GM12891 (cell line): ENCODE measurements at regions not wholly inside any gene's neighbourhood (a gene's known extent, or its start where the extent isn't known, plus 50 kb on each side); places are given as distances from the start of the nearest gene placed in this dataset.

Source experiments
- DNase-seq: peaks from one replicate; pipeline ENCODE4 v3.0.0; 2011; ENCODE audit warnings: low spot score; ENCODE audit not compliant: insufficient read length
- FAIRE-seq: peaks from 2 replicates; lab custom pipeline; 2011; peaks lifted over from hg19 to GRCh38; lab: Jason Lieb, UNC
- PAX5 ChIP-seq: IDR thresholded peaks from 2 replicates; pipeline ENCODE4 v1.6.1; 2011; ENCODE audit warnings: low read length, moderate library complexity, mild to moderate bottlenecking; ENCODE audit not compliant: insufficient read depth, severe bottlenecking
- POLR2A ChIP-seq: IDR thresholded peaks from 2 replicates; pipeline ENCODE4 v1.6.1; 2011; ENCODE audit warnings: low read depth, low read length, control low read depth
- POLR2AphosphoS5 ChIP-seq: IDR thresholded peaks from 2 replicates; pipeline ENCODE4 v1.6.1; 2011; ENCODE audit warnings: low read depth, low read length, control low read depth
- POU2F2 ChIP-seq: IDR thresholded peaks from 2 replicates; pipeline ENCODE4 v1.6.1; 2011; ENCODE audit warnings: low read depth, mild to moderate bottlenecking, control low read depth, low read length, moderate library complexity
- SPI1 ChIP-seq: IDR thresholded peaks from 2 replicates; pipeline ENCODE4 v1.6.1; 2011; ENCODE audit warnings: low read depth, low read length, control low read depth
- TAF1 ChIP-seq: IDR thresholded peaks from 2 replicates; pipeline ENCODE4 v1.6.1; 2011; ENCODE audit warnings: low read depth, low read length, control low read depth

DNA sequence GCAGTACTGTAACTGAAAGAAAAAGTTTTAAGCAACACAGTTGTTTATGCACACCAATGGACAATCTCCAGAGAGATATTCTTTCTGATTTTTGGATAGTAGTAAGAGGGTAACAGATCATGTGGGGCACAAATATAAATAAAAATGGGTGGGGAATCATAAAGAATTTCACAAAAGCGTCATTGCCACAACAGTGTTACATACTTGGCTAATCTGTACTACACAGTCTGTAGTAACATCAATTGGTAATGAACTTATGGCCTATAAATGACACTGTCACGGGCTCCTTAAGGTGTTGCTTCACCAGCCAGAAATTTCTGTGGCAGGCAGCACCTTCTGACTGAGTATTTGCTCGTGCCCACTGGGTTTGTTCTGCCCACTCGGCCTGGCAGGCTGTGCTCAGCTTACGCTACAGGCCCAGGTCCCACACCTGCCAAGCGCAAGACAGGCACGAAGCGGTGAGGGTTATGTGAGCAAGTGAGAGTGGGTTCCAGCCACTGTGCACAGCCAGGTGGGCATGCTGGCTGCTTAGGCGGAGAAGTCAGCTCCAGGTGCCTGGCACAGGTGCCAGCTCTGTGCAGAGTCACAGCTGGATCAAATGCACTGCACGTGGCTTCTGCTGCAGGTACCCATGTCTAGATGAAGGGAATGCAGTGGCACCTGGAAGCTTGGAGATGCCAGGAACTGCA lies 532.5 kb upstream of the SLC39A10 start:
- no peak for DNase-seq
- FAIRE-seq = no peak

DNA sequence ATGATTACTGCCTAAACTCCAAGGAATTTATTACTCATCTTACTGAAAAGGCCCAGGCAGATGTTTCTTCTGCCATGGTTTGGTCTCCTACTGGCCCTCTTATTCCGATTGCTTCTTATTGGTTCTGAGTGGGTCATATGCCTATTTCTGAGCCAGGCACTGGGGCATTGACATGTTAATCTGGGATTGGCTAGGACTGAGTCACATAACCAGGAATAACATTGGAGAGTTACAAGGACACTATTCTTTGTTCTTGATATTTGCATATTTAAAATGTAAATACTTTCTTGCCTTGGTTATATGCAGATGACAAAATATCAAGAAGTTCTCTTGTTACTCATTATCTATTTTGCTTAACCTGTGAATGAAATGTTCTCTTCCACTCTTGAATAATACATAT lies 534.4 kb upstream of the SLC39A10 start:
- DNase-seq (no peak), FAIRE-seq (no peak)
- TF ChIP-seq POLR2AphosphoS5 (no peak), TAF1 (no peak), POU2F2 (no peak), POLR2A (no peak), SPI1 (no peak), PAX5 (no peak)

More for the DNA sequence above, 532.5 kb upstream of the SLC39A10 start:
- TF ChIP-seq POU2F2 = no peak
- no peak for TF ChIP-seq POLR2A
- no peak for TF ChIP-seq PAX5
- no peak for TF ChIP-seq POLR2AphosphoS5
- TF ChIP-seq SPI1 = no peak
- no peak for TF ChIP-seq TAF1

GRCh38 chr2:195121341-195121740 lies 535.7 kb upstream of the SLC39A10 start:
- no peak for TF ChIP-seq TAF1
- TF ChIP-seq POLR2AphosphoS5 = no peak
- TF ChIP-seq POU2F2 = no peak
- no peak for TF ChIP-seq POLR2A
- TF ChIP-seq SPI1 = no peak
- no peak for TF ChIP-seq PAX5
- DNase-seq = no peak
- FAIRE-seq = no peak

GRCh38 chr2:195119231-195119630 lies 537.8 kb upstream of the SLC39A10 start:
- FAIRE-seq (no peak), DNase-seq (no peak)
- no peak for TF ChIP-seq PAX5
- no peak for TF ChIP-seq POU2F2
- TF ChIP-seq POLR2A = no peak
- no peak for TF ChIP-seq TAF1
- TF ChIP-seq POLR2AphosphoS5 = no peak

DNA sequence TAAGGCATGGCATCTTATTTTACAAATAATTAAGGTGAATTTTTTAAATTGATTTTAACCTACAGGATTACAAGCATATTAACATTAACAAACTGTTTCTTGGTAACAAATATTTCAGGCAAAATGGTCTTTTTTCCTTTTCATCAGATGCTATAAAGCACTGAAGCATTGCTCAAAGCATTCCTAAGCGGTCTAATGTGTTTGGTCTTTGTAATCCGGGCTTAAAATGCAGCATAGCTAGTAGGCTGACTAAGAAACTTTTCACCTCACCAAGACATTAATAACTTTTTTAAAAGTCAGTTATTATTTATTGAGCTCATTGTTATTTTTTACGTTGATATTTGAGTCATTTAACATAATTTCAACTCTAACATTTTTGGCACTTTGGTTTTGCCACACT lies 538.8 kb upstream of the SLC39A10 start:
- no peak for TF ChIP-seq POLR2AphosphoS5
- no peak for TF ChIP-seq TAF1
- no peak for TF ChIP-seq POLR2A
- TF ChIP-seq PAX5 = no peak
- TF ChIP-seq POU2F2 = no peak
- no peak for FAIRE-seq

GRCh38 chr2:195117011-195117410 lies 540.0 kb upstream of the SLC39A10 start:
- FAIRE-seq = no peak
- TF ChIP-seq POLR2A (no peak), SPI1 (no peak), POLR2AphosphoS5 (no peak), TAF1 (no peak), POU2F2 (no peak), PAX5 (no peak)
- no peak for DNase-seq

More for the DNA sequence above, 538.8 kb upstream of the SLC39A10 start:
- DNase-seq = no peak

DNA sequence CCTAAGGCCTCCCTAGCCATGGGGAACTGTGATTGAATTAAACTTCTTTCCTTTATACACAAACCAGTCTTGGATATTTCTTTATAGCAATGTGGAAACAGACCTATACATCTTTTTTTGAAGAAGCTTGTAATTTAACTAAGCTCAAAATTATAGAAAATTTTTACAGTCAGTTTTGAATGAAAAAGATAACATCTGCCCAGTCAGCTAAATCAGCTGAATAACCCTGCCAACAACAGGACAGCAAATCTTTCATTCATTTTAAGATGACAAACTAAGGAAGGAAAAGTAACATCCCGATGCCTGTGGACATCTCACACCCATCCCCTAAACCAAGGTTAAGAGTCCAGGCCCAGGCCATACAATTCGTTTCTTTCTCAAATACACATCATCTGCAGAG lies 541.3 kb upstream of the SLC39A10 start:
- FAIRE-seq (no peak), DNase-seq (no peak)
- TF ChIP-seq POU2F2 (no peak), TAF1 (no peak), SPI1 (no peak), POLR2AphosphoS5 (no peak)

DNA sequence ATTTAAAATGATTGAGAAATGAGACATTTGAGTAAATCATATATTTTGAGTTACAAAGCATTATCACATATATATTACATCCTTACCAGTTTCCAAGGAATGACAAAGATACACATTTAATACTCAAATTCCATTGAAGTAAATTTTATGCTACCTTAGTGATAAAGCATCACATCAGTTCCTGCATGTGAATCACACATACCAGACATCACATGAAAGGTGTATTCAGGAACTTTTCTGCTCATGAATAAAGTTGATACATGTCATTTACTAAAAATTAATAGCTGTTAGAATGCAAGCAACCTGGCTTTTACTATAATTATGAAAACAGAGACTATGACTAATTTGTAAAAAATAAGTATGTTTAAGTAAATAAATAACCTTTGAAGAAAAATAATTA lies 548.8 kb upstream of the SLC39A10 start:
- DNase-seq = no peak
- no peak for FAIRE-seq
- TF ChIP-seq POLR2A = no peak
- no peak for TF ChIP-seq POLR2AphosphoS5
- TF ChIP-seq POU2F2 = no peak
- TF ChIP-seq SPI1 = no peak
- no peak for TF ChIP-seq TAF1
- no peak for TF ChIP-seq PAX5

GRCh38 chr2:195106681-195107380 lies 550.2 kb upstream of the SLC39A10 start:
- DNase-seq (no peak), FAIRE-seq (no peak)
- TF ChIP-seq POU2F2 = no peak
- TF ChIP-seq SPI1 = no peak
- no peak for TF ChIP-seq PAX5
